ENCODE measurements at regions not wholly inside any gene's neighbourhood (a gene's known extent, or its start where the extent isn't known, plus 50 kb on each side); places are given as distances from the start of the nearest gene placed in this dataset.
"Not testable (repeated sequence)": the region's sequence is repeated elsewhere in the genome, so short reads cannot be mapped to it uniquely, and the experiment has no call there.

- H3K4me2 ChIP-seq (ENCODE audit: low read length): no peak overlapping the region
- intact Hi-C loops (cut with micrococcal nuclease; ENCODE audit: unreplicated experiment): no loop called here
Measured at GRCh38 chr1:106406114-106406513, 650.4 kb upstream of the PRMT6 start.

DNA sequence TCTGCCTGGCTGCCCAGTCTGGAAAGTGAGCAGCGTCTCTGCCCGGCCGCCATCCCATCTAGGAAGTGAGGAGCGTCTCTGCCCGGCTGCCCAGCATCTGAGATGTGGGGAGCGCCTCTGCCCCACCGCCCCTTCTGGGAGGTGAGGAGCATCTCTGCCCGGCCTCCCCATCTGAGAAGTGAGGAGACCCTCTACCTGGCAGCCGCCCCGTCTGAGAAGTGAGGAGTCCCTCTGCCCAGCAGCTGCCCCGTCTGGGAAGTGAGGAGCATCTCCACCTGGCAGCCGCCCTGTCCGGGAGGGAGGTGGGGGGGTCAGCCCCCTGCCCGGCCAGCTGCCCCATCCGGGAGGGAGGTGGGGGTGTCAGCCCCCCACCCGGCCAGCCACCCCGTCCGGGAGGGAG is 644.2 kb upstream of the PRMT6 start:
- DNase-seq (ENCODE audit: low spot score); H3K36me3 ChIP-seq (ENCODE audit: insufficient read depth, low read length); CTCF ChIA-PET (ENCODE audit: unreplicated experiment); H3K4me3 ChIP-seq (ENCODE audit: low read depth, low read length, poor library complexity, severe bottlenecking); intact Hi-C loops (cut with micrococcal nuclease; ENCODE audit: unreplicated experiment); H3K27ac ChIP-seq (ENCODE audit: low read depth, low read length, poor library complexity, severe bottlenecking); H3K4me2 ChIP-seq (ENCODE audit: low read length); BruUV-seq (replicated peaks); H2AFZ ChIP-seq (ENCODE audit: low read length); H4K20me1 ChIP-seq (ENCODE audit: insufficient read depth, low read length); H3K4me1 ChIP-seq (ENCODE audit: insufficient read depth, low read length, poor library complexity, severe bottlenecking); H3K9me3 ChIP-seq (ENCODE audit: low read length); POLR2A ChIA-PET; H3K9me2 ChIP-seq (ENCODE audit: insufficient read depth, low read length); H3K79me2 ChIP-seq (ENCODE audit: insufficient read depth, low read depth, low read length): not testable (repeated sequence)

More at GRCh38 chr1:106406114-106406513, 650.4 kb upstream of the PRMT6 start:
- TF ChIP-seq EZH2phosphoT487 (IDR thresholded peaks at IDR 0.05; ENCODE audit: borderline replicate concordance, low read depth, low read length) (no peak), CTCF (conservative IDR thresholded peaks at IDR 0.05; ENCODE audit: low read length) (no peak)
- Histone ChIP-seq H2AFZ (ENCODE audit: low read length) (no peak overlapping the region), H4K20me1 (ENCODE audit: insufficient read depth, low read length) (no peaks in the 10 kb centered on the region), H3K36me3 (ENCODE audit: insufficient read depth, low read length) (no peaks in the 10 kb centered on the region), H3K9me3 (ENCODE audit: low read length) (no peaks in the 10 kb centered on the region), H3K79me2 (ENCODE audit: insufficient read depth, low read depth, low read length) (no peaks in the 10 kb centered on the region), H3K27ac (ENCODE audit: low read depth, low read length, poor library complexity, severe bottlenecking) (no peak overlapping the region), H3K4me3 (ENCODE audit: low read depth, low read length, poor library complexity, severe bottlenecking) (no peak overlapping the region), H3K9me2 (ENCODE audit: insufficient read depth, low read length) (no peaks in the 10 kb centered on the region), H3K4me1 (ENCODE audit: insufficient read depth, low read length, poor library complexity, severe bottlenecking) (no peaks in the 10 kb centered on the region)
- BruUV-seq (replicated peaks): no TSS peak
- POLR2A ChIA-PET: no interaction called here
- no peak for DNase-seq (ENCODE audit: low spot score)
- CTCF ChIA-PET (ENCODE audit: unreplicated experiment): no interaction called here

- Histone ChIP-seq H2AFZ (ENCODE audit: low read length) (peak overlapping the region; percentile 36; the same call in 1 of the 2 replicates), H3K9me3 (ENCODE audit: low read length) (no peaks in the 10 kb centered on the region), H3K27ac (ENCODE audit: low read depth, low read length, poor library complexity, severe bottlenecking) (no peak overlapping the region), H3K79me2 (ENCODE audit: insufficient read depth, low read depth, low read length) (no peaks in the 10 kb centered on the region), H3K4me2 (ENCODE audit: low read length) (no peak overlapping the region), H3K36me3 (ENCODE audit: insufficient read depth, low read length) (no peaks in the 10 kb centered on the region), H3K4me3 (ENCODE audit: low read depth, low read length, poor library complexity, severe bottlenecking) (no peak overlapping the region), H3K4me1 (ENCODE audit: insufficient read depth, low read length, poor library complexity, severe bottlenecking) (no peaks in the 10 kb centered on the region), H4K20me1 (ENCODE audit: insufficient read depth, low read length) (no peaks in the 10 kb centered on the region), H3K9me2 (ENCODE audit: insufficient read depth, low read length) (no peaks in the 10 kb centered on the region)
- no peak for DNase-seq (ENCODE audit: low spot score)
- TF ChIP-seq EZH2phosphoT487 (IDR thresholded peaks at IDR 0.05; ENCODE audit: borderline replicate concordance, low read depth, low read length): no peak
- no peak for TF ChIP-seq CTCF (conservative IDR thresholded peaks at IDR 0.05; ENCODE audit: low read length)
- intact Hi-C loops (cut with micrococcal nuclease; ENCODE audit: unreplicated experiment): no loop called here
- ChIA-PET CTCF (ENCODE audit: unreplicated experiment) (no interaction called here), POLR2A (no interaction called here)
- BruUV-seq (replicated peaks): no TSS peak
Measured at GRCh38 chr1:106435269-106435668, 621.2 kb upstream of the PRMT6 start.

All from OCI-LY7 (cell line).